ENCODE measurements at regions not wholly inside any gene's neighbourhood (a gene's known extent, or its start where the extent isn't known, plus 50 kb on each side); places are given as distances from the start of the nearest gene placed in this dataset.

DNA sequence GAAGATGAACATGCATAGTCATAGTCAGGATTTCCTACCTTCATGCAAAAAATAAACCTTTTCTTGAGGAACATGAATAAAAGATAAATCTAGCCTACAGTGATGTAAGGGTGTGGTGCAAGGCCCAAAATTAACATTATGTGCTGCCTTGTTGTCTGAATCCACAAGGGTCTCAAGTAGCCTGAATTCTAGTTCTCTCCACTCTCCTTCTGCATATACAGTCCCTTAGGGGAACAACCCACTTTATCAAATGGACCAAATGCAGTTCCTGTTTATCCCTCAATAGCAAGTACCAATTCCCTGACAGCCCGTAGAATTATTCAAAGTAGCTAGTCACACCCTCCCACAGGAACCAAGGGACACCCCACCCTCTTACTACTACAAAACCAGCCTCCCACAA lies 284.0 kb downstream of the ZIC4 start:
- TF ChIP-seq, protein P1, sequence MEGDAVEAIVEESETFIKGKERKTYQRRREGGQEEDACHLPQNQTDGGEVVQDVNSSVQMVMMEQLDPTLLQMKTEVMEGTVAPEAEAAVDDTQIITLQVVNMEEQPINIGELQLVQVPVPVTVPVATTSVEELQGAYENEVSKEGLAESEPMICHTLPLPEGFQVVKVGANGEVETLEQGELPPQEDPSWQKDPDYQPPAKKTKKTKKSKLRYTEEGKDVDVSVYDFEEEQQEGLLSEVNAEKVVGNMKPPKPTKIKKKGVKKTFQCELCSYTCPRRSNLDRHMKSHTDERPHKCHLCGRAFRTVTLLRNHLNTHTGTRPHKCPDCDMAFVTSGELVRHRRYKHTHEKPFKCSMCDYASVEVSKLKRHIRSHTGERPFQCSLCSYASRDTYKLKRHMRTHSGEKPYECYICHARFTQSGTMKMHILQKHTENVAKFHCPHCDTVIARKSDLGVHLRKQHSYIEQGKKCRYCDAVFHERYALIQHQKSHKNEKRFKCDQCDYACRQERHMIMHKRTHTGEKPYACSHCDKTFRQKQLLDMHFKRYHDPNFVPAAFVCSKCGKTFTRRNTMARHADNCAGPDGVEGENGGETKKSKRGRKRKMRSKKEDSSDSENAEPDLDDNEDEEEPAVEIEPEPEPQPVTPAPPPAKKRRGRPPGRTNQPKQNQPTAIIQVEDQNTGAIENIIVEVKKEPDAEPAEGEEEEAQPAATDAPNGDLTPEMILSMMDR (IDR thresholded peaks at IDR 0.05; ENCODE audit: extremely low read depth, insufficient read depth, missing control alignments) = no peak
- in situ Hi-C loops (cut with MboI; ENCODE audit: low pct_unique_long_range_greater_than_20kb, low sequenced_read_pairs, unreplicated experiment) = no loop called here
- DNase-seq (ENCODE audit: low spot score) = no peak

DNA sequence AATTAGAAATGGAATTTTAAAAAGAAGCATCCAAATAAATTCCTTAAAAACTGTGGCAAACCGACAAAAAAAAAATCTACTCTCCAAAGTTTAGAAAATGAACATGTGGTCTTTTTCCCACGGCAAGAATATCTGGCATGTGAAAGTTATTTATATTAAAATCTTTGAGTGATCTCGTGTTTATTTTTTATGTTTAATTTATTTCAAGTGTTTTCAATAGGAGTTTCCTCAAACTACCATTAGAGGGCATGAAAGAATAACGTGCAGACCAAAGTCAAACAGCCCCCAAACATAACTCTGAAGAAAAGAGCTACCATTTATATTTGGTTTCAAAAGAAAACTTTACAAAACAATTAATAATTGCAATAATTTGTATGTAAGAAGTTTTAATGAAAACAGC lies 286.4 kb downstream of the ZIC4 start:
- TF ChIP-seq, protein P1 (IDR thresholded peaks at IDR 0.05; ENCODE audit: extremely low read depth, insufficient read depth, missing control alignments) = peak; percentile 5
- in situ Hi-C loops (cut with MboI; ENCODE audit: low pct_unique_long_range_greater_than_20kb, low sequenced_read_pairs, unreplicated experiment) = no loop called here
- DNase-seq (ENCODE audit: low spot score) = no peak

- TF ChIP-seq, protein P1 (IDR thresholded peaks at IDR 0.05; ENCODE audit: extremely low read depth, insufficient read depth, missing control alignments) = no peak
- no peak for DNase-seq (ENCODE audit: low spot score)
- in situ Hi-C loops (cut with MboI; ENCODE audit: low pct_unique_long_range_greater_than_20kb, low sequenced_read_pairs, unreplicated experiment) = no loop called here
Observed at GRCh38 chr3:147119346-147119745, 287.0 kb downstream of the ZIC4 start.

DNA sequence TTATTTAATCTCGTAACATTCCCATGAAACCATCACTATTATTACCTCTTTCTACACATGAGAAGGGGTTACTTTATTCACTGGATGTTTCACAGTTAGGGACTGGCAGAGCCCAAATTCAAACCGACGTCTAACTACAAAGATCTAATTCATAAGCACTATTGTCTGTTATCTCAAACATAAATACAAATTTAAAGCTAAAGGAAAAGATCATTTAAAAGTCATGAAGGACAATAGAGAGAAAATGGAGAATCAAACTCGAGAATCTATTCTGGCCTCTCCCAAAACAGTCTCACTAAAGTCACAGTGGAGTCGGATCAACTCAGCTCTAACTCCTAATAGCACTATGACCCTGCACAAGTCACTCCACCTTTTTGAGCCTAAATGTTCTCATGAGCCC lies 287.7 kb downstream of the ZIC4 start:
- in situ Hi-C loops (cut with MboI; ENCODE audit: low pct_unique_long_range_greater_than_20kb, low sequenced_read_pairs, unreplicated experiment) = no loop called here
- TF ChIP-seq, protein P1 (IDR thresholded peaks at IDR 0.05; ENCODE audit: extremely low read depth, insufficient read depth, missing control alignments) = no peak
- DNase-seq (ENCODE audit: low spot score) = no peak

GRCh38 chr3:147117631-147118030 lies 288.7 kb downstream of the ZIC4 start:
- no peak for DNase-seq (ENCODE audit: low spot score)
- in situ Hi-C loops (cut with MboI; ENCODE audit: low pct_unique_long_range_greater_than_20kb, low sequenced_read_pairs, unreplicated experiment) = no loop called here
- TF ChIP-seq, protein P1 (IDR thresholded peaks at IDR 0.05; ENCODE audit: extremely low read depth, insufficient read depth, missing control alignments) = no peak

DNA sequence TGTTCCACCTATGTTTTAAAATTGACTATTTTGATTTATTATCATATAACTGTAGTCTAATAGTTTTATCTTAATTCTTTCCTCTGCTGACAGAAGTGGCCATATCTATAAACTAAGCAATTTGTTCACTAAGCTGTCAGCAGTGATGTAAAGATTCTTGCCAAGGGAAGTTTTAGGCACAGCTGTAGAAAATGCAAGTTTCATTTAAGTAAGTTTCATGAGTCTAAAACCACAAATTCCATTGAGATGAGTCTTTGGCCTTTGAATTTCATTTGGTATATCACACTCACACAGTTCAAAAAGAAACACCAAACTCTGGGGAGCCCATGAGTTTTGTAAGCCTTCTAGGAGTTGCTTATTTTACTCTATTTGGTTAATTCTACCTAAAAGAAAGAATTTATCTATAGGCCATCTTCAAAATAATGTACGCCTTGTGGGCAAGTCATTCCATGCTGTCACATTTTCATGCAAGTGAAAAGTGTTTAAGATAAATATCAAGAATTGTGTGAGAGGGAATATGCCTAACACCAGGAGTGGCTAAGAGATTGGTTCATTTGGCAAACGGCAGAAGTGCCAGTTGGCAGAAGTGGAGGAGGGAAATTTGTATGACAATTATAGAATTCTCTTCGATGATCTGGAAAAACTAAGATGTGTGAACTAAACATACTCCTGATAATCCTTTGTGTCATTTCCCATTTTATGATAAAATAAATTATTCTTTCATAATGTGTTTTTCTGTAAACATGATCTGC lies 292.9 kb downstream of the ZIC4 start:
- in situ Hi-C loops (cut with MboI; ENCODE audit: low pct_unique_long_range_greater_than_20kb, low sequenced_read_pairs, unreplicated experiment) = no loop called here
- no peak for DNase-seq (ENCODE audit: low spot score)

More for the DNA sequence above, 292.9 kb downstream of the ZIC4 start:
- TF ChIP-seq, protein P1 (IDR thresholded peaks at IDR 0.05; ENCODE audit: extremely low read depth, insufficient read depth, missing control alignments) = no peak

Measured in GM13977 (cell line).